HG03060 (cell line): ENCODE measurements at regions not wholly inside any gene's neighbourhood (a gene's known extent, or its start where the extent isn't known, plus 50 kb on each side); places are given as distances from the start of the nearest gene placed in this dataset.
A peak's percentile ranks its signal among the peaks of the same experiment; 100 is the strongest.
"Not testable (repeated sequence)": the region's sequence is repeated elsewhere in the genome, so short reads cannot be mapped to it uniquely, and the experiment has no call there.

Source experiments
- ATAC-seq: cut with Tn5 transposase; IDR thresholded peaks from one replicate; pipeline ENCODE4 v1.9.1; 2021; ENCODE audit warnings: low read depth, moderate number of reproducible peaks; ENCODE audit not compliant: unreplicated experiment

DNA sequence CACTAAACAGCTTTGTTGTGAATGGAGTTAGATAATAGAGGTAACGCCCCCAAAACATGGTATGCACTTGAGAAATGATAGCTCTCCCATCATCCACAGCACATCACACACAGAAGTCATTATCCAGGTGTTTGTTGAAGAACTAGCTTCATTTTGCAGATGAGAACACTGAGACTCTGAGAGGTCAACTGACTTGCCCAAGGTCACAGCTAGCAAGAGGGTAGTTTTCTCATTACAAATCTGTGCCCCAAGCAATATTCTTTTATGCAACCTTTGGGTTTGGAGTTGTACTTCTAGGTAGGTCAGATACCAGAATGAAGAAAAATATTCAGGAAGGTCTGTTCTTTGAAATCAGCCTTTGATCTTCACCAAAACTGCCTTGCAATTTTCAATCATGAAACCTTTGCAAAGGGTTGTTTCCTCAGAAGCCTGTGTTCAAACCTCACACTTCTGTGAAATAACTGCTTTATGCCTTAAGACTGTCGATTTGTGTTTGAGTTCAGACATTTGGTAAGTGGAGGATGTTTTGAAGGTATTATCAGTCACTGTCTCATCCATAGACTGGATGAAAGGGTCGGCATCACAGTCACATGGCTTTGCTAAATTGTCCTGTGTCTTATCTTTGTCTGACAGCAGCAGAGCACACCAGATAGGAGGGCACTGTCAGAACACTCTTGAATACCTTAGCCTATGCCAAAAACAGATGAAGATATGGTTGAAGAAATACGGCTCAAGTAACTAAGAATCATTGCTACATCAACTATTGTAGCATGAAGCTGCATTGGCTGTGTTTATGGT, 233.2 kb upstream of the BTG1 start:
- ATAC-seq, result no peak

DNA sequence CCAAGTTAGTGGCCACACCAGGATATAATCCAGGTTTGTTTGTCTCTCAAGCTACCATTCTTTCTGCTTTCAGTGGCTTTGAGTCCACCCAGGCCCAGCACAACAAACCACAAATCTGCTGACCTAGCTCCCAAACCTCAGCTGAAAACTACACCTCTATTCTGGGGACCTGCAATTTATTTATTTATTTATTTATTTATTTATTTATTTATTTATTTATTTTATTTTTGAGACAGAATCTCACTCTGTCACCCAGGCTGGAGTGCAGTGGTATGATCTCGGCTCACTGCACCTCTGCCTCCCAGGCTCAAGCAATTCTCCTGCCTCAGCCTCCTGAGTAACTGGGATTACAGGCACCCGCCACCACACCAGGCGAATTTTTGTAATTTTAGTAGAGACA, 229.9 kb upstream of the BTG1 start:
- not testable (repeated sequence) for ATAC-seq

DNA sequence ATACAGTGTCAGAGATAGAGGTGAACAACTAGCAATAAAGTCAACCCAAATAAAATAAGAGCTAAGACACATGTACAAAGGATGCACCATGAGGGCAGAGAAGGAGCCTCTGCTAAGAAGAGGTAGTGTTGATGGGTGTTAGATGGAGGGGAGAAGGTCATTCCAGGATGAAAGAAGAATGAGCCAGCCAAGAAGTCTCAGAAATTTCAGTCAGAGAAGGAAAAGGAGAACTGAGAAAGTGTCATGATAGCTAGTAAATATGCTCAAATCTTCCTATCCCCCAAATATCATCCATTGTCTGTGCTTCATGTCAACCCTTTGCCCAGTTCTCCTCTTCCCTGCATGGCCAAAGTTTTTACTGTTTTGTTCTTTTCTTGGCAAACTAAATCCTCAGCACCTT, 225.2 kb upstream of the BTG1 start:
- ATAC-seq, result no peak

DNA sequence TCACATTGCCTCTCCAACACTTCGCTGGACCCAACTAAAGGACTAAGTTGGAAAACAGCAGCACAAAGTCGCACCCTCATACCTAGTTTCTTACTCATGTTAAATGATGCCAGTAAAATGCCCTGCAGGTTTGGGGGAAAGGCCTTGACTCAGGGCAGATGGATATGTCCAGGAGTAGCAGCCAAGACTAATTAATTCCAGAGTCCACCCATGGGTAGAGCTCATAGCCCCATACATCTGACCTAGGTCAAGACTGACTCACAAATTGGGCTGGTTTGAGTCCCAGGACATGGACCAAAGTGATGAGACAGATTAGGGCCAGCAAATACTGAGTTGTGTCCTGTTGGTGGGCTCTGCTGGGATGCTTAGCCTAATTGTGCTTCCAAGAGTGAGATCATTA, 224.0 kb upstream of the BTG1 start:
- no peak for ATAC-seq

DNA sequence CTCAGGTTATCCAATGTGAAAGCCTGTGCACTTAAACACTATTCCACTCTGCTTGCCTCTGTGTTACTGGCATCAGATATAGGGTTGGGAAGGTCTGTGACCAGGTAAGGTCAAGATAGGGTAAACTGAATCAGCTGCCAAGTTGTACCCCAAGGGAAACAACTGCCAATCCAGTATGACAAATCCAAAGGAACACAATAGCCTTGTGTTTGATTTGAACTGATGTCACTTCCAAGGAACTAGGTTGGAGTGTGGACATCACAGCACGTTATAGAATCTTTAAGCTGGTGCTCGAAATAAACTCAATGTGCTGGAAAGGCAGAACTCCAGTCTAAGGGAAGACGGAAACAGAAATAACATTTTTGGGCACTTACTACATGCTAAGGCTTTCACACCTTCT, 223.4 kb upstream of the BTG1 start:
- no peak for ATAC-seq

DNA sequence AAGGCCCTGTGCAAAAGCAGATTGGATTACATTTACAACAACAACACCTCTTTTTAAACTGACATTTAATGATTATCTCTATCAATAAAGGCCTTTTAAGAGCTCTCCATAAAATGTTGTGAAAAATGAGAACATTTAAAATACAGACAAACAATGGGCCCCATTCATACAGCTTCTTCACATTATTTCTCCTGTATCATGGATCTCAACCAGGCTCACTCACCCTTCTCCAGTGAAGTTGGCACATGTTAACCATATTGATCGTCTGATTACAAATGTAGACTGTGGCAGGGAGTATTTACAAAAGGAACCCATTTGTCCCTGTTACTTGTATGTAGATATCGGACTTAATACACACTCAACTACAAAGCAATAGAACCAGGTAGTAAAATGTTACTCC, 220.2 kb upstream of the BTG1 start:
- no peak for ATAC-seq

DNA sequence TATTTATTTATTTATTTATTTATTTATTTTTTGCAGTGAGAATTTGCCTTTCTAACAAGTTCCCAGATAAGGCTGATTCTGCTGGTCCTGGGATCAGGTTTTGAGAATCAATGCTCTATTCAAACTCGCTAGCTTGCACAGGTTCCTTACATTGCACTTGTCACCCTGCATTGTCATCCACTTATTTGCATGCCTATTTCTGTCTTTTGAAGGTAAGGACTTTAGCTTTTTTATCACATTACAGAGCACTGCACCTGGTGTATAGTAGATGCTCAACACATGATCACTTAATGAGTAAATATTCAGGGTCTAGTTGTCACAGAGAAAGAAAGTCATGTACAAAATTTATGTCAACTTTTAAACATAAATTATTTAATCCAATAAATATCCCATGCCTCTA, 219.7 kb upstream of the BTG1 start:
- no peak for ATAC-seq

DNA sequence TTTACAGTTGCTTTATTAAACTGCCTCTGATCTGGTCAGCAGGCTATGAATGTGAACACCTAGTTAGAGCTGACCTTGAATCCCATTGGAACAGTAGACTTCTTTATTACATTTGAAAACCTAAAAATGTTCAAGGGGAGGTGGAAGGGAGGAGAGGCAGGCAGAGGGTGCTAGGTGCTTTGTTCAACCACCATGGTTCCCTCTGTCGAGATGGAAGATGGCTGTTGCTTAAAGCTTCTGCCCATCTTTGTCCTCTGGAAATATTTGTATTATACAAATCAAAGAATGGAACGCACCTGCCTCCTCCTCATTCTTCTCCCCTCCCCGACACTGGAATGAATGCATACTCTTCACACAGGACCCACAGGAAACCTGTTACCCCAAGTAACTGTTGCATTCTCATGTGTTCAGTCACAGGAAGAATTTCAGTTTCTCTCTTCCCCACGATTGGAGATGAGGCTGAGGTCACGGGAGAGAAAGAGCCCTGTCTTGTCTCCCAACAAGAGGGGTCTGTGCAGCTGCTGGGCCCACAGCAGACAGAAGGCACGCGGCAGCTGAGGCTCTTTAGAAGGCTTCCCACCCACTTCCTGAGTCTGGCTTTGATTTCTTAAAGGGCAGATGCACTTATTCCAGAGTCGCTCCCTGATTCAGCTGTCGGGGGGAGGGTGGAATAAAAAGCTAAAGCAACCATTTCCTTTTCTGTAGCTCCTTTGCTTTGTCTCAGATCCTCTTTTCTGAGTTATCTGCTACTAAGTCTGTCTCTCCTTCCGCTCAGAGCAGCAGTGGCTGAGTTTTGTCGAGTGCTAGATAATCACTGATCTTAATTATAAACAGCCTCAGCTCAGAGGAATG, 217.9 kb upstream of the BTG1 start:
- peak; percentile 45 for ATAC-seq

DNA sequence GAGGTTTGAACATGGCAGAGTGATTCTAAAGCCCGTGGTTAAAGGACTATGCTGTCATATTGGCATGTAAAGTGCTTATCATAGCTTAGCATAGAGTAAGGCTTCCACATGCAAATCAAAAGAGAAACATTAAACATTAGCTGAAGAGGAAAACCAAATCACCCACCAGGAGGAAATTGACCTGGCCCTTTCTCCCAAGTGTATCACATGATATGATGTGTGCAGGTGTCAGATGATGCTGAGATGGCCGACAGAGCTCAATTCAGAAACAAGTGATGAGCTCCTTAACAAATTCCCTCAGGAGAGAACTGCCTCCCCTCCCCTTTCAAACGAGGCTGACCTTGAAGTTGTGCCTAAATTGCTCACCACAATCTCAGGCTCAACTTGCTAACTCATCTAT, 217.1 kb upstream of the BTG1 start:
- peak; percentile 53 for ATAC-seq

DNA sequence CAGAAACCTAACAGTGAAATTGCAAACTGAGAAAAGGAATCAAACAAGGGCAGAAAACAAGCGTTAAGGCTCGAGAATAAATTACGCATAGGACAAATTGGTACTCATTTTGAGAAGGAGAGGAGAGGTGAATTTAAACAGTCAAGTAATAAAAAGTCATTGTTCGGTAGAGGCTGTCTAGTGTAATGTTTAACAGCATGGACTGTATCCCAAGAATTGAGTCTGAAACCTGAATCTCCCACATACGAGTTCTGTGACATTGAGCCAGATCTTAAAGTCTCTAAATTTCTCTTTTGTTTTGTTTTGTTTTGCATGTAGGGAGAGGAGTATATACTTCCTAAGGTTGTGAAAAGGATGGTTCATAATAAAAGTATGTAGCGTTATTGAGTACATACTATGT, 216.5 kb upstream of the BTG1 start:
- no peak for ATAC-seq

DNA sequence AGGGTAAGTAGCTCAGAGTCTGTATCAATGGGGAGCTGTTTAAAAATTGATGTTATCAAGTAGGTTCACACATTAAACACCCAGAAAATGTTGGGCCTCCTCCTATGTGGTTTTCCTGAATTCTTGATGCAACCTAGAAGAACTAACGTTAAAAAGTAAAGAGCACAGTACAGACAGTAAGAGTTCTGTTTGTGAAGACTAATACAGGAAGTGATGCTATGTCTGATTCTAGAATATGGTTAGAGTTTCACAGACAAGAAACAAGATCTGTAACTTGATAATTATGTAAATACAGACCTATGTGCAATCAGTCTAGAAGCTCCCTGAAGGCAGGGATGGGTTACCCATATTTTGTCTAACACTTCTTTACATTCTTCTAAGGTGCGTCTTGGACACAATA, 214.9 kb upstream of the BTG1 start:
- ATAC-seq, result no peak

DNA sequence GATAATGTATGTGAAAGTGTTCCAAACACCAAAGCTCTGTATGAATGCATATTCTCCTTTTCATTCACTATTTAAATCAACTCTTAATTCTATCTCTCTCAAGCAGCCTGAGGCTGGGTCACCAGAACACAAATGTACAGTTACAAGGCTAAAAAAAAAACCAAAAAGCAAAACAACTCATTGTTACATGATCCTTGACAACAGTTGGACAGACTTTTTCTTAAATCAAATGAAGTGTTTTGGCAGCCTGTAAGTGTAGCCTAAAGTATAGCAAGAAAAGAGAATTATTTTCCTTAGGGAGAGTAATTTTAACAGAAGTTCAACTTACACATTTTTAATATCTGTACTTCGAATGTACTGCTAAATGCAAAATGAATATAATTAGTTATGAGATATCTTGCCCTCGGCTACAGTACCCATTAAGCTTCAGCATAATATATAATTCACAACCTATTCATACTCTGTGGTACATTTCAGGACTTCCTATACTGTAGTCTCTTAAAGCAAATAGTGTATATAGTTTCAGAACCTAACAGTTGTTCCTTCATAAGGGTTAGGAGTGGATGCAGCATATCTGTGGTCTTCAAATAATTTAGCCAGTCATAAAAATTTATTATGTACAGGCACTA, 214.0 kb upstream of the BTG1 start:
- ATAC-seq, result no peak

DNA sequence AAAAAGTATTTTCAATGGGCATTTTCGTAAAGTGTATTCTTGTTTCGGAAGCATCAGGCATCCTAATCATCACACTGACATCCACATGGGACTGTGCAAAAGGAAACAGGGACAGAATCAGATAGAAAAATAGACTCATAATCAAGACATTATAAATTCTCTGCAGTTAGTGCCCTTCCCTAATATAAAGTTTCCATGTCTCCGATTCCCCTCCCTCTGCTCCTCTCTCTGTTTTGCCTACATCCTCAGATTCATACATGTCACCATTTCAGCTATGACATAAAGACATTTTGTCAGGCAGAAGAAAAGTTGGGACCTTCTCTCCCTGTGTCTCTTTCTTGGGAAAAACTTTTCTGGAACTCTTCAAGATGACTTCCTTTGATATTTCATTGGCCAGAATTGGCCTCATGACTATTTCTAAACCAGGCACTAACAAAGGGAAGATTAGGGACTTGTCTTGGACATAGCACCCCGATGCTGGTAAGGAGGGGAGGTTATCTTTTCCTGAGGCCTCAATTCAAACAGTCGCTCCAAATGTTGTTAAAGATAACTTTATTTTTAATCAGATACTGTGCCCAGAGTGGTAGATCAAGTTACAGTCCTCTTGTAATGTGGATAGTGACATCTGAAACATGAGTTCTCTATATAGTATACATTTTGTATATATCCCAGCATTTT, 212.1 kb upstream of the BTG1 start:
- no peak for ATAC-seq

DNA sequence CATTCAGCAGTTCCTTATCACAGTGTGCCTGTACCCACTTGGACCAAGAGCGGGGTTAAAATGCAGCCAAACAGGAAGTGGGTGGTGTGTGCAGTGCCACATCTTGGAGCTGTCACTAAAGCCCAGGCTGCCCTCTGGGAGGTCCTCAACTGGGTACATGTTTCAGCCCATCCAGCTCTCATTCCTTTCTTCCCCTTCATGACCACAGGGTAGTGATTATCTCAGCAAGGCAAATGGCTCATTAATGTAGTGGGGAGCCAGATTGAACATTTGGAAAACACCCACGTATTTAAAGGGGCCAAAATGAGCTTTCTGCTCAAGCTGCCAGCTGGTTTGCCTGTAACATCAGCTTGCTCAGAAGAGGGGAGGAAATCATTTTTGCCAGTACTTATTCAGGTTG, 210.8 kb upstream of the BTG1 start:
- no peak for ATAC-seq

DNA sequence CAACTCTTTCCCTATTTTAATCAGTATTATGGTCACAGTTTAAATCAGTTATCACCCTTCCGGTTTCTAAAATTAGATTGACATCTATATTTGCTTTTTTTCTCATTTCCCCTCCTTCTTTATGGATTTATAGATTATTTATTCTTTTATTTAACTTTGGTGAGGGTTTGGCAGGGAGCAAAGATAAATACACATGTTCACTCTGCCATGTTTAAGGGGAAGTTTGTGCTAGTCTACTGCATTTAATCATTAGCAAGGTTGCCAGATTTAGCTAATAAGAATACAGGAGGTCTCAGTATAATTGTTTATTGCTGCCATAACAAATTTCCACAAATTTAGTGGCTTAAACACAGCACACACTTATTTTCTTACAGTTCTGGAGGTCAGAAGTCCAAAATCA, 204.0 kb upstream of the BTG1 start:
- no peak for ATAC-seq

DNA sequence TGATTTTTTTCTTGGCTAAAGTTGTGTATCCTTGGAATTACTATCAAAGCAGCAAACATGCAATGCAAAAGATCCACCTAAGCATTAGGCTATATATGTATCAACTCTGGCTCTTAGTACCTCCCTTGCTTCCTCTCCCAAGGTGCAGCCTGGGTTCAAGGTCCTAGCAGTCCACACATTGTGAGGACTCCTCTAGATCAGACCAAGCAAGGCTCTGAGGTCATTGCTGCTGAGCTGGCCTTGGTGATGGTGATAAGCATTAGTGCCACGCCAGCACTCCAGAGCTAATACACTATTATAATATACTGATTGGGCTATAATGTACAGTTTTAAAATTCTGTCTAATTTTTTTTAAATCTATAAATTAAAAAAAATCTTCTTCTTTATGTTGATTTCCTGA, 196.9 kb upstream of the BTG1 start:
- no peak for ATAC-seq

DNA sequence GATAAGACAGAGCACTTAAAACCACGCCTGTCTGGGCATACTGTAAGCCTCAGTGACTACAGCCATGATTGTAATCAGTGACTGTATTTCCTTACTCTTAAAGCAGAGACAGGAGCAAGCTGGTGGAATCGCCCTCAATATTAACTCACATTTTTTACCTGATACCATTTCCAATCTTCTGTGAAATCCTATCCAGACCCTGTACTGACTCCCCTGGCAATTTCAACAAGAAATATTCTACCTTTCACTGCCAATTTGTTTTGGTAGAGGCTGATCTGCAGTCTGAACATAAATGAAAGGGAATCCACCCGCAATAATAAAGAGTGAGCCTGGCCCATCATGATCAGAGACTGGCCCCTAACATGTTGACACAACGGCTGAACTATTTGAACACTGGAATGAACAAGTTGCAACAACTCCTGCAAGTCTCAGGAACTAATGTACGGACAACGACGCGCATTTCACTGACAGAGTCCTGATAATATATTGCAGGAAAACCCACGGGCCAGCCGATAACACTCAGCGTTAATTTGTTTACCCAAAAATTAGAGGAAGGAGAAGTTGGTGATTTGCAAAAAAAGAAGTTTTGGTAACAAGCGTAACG, 195.5 kb upstream of the BTG1 start:
- ATAC-seq, result peak; percentile 42

DNA sequence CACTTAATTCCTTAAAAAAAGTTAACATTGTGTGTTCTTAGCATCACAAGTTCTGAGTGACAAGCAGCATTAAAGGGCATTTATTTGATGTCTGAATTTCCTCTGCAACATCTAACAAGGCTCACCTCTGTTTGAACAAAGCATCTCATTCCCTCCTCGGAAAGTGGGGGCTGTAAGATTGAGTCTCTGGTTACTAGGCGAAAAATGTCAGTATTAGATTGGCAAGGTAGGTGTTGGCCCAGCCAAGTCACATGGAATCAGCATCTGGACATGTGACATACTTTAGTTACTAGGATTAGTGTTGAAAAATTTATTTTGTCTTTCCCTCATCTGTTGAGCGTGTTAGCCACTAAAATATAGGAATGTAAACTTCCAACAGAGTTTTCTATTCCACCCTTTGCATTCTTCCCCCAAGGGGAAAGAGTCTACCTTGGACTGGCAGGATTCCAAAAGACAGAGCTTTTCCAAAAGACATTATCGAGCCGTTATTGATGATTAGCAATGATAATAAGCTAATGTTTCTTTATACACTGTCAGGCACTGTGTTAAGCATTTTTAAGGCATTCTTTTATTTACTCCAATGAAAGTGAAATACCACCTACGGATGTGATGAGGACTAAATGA, 194.9 kb upstream of the BTG1 start:
- no peak for ATAC-seq

DNA sequence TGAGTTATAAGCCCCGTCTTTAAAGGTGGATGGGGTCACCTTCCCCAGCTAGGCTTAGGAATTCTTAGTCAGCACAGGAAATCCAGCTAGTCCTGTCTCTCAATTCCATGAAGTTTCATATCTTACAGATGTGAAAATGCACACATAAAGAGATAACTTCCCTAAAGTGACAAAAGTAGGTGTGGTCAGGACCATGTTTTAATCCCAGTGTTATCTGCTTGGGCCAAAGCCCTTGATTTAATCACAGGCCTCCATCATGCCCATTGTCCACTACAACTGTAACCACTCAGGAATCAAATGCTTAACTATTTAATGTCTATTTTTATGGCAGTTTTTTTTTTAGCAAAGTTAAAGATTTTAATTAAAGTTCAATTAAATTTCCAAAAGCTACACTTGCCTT, 194.4 kb upstream of the BTG1 start:
- ATAC-seq, result no peak

DNA sequence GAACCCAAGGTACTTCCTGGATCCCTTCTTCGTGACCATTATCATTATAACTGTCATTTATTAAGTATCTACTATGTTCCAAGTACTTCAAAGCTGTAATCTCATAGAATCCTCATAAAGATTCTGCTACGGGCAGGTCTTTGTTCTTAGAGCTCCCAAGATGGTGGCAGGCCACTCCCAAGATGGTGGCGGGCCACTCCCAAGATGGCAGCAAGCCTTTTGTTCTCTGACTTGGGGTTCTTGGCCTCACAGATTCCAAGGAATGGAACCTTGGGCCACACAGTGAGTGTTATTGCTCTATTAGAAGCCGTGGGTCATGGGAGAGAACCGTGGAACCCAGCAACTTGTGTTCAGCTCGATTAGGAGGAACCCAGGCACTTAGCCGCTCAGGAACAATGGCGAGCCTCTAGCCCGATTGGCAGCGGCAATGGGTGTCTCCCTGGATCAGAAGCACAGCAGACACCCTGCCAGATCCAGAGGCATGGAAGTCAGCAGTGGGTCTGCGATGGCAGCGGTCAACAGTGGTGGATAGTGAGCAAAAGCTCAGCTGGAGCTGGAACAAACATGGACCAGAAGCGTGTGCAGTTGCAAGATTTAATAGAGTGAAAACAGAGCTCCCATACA, 193.7 kb upstream of the BTG1 start:
- ATAC-seq, result no peak
